ENCODE measurements at regions not wholly inside any gene's neighbourhood (a gene's known extent, or its start where the extent isn't known, plus 50 kb on each side); places are given as distances from the start of the nearest gene placed in this dataset.

- no peaks in the 10 kb centered on the region for H4K20me1 ChIP-seq
- H3K27me3 ChIP-seq, result no peaks in the 10 kb centered on the region
- H3K4me1 ChIP-seq, result no peaks in the 10 kb centered on the region
- H3K36me3 ChIP-seq, result no peaks in the 10 kb centered on the region
- no peak overlapping the region for H3K9ac ChIP-seq
- no peak overlapping the region for H3K4me2 ChIP-seq
- H3K27ac ChIP-seq, result no peak overlapping the region
- H3K4me3 ChIP-seq, result no peak overlapping the region
- H3K9me3 ChIP-seq (replicated peaks in 1 of 11), result no peaks in the 10 kb centered on the region
- TF ChIP-seq Cebpa-rat (IDR thresholded peaks at IDR 0.05), result no peak
Measured at GRCh38 chr3:94179059-94179458, 116.2 kb downstream of the NSUN3 start.

- Histone ChIP-seq H3K4me3 (no peak overlapping the region), H3K9me3 (replicated peaks in 1 of 11) (no peaks in the 10 kb centered on the region), H4K20me1 (no peaks in the 10 kb centered on the region), H3K9ac (no peak overlapping the region), H3K27me3 (no peaks in the 10 kb centered on the region), H3K36me3 (no peaks in the 10 kb centered on the region), H3K4me1 (no peaks in the 10 kb centered on the region), H3K4me2 (no peak overlapping the region), H3K27ac (no peak overlapping the region)
- no peak for TF ChIP-seq Cebpa-rat (IDR thresholded peaks at IDR 0.05)
Measured at GRCh38 chr3:94183551-94183950, 120.7 kb downstream of the NSUN3 start.

- Histone ChIP-seq H4K20me1 (no peaks in the 10 kb centered on the region), H3K9me3 (replicated peaks in 1 of 11) (no peaks in the 10 kb centered on the region), H3K27me3 (no peaks in the 10 kb centered on the region), H3K9ac (no peak overlapping the region), H3K27ac (no peak overlapping the region), H3K4me2 (no peak overlapping the region), H3K36me3 (no peaks in the 10 kb centered on the region), H3K4me3 (no peak overlapping the region), H3K4me1 (no peaks in the 10 kb centered on the region)
- TF ChIP-seq Cebpa-rat (IDR thresholded peaks at IDR 0.05), result no peak
Measured at GRCh38 chr3:94184781-94185180, 121.9 kb downstream of the NSUN3 start.

- no peak overlapping the region for H3K9ac ChIP-seq
- no peak overlapping the region for H3K27ac ChIP-seq
- H3K4me2 ChIP-seq, result no peak overlapping the region
- H3K9me3 ChIP-seq (replicated peaks in 1 of 11), result no peaks in the 10 kb centered on the region
- H3K4me1 ChIP-seq, result no peaks in the 10 kb centered on the region
- no peaks in the 10 kb centered on the region for H4K20me1 ChIP-seq
- no peak overlapping the region for H3K4me3 ChIP-seq
- TF ChIP-seq Cebpa-rat (IDR thresholded peaks at IDR 0.05), result no peak
- H3K36me3 ChIP-seq, result no peaks in the 10 kb centered on the region
- H3K27me3 ChIP-seq, result no peaks in the 10 kb centered on the region
Measured at GRCh38 chr3:94185753-94186152, 122.9 kb downstream of the NSUN3 start.

- H3K27me3 ChIP-seq, result no peaks in the 10 kb centered on the region
- H3K4me2 ChIP-seq, result no peak overlapping the region
- no peaks in the 10 kb centered on the region for H4K20me1 ChIP-seq
- H3K9me3 ChIP-seq (replicated peaks in 1 of 11), result no peaks in the 10 kb centered on the region
- H3K4me3 ChIP-seq, result no peak overlapping the region
- no peak overlapping the region for H3K27ac ChIP-seq
- H3K36me3 ChIP-seq, result no peaks in the 10 kb centered on the region
- no peak for TF ChIP-seq Cebpa-rat (IDR thresholded peaks at IDR 0.05)
- no peak overlapping the region for H3K9ac ChIP-seq
- H3K4me1 ChIP-seq, result no peaks in the 10 kb centered on the region
Measured at GRCh38 chr3:94187697-94188096, 124.8 kb downstream of the NSUN3 start.

GRCh38 chr3:94195381-94195780 is 132.5 kb downstream of the NSUN3 start:
- H3K4me2 ChIP-seq, result no peak overlapping the region
- H3K9me3 ChIP-seq (replicated peaks in 1 of 11), result peaks cover 0 to 6% (median 0%) of the 10 kb centered on the region in 11 experiments; a peak in 2 of 22 replicates
- H3K4me3 ChIP-seq, result no peak overlapping the region
- no peak for TF ChIP-seq Cebpa-rat (IDR thresholded peaks at IDR 0.05)
- H3K27ac ChIP-seq, result no peak overlapping the region
- no peaks in the 10 kb centered on the region for H3K36me3 ChIP-seq
- no peaks in the 10 kb centered on the region for H4K20me1 ChIP-seq
- no peak overlapping the region for H3K9ac ChIP-seq
- no peaks in the 10 kb centered on the region for H3K4me1 ChIP-seq
- no peaks in the 10 kb centered on the region for H3K27me3 ChIP-seq

DNA sequence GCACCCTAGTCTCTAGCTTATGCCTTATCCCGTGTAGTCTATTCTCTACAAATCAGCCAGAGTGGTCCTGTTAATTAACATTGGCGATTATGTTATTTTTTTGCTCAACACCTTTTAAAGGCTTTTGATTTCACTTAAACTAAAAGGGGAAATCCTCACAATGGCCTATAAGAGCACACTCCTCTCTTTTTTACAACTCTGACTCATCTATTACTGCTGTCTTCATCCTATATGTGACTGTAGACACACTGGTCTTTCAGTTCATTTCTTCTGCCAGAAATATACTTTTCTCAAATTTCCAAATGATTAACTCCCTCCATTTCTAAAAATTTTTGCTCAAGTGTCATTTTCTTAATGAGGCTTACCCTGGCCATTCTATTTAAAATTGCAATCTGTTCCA is 143.4 kb downstream of the NSUN3 start:
- no peak overlapping the region for H3K4me3 ChIP-seq

DNA sequence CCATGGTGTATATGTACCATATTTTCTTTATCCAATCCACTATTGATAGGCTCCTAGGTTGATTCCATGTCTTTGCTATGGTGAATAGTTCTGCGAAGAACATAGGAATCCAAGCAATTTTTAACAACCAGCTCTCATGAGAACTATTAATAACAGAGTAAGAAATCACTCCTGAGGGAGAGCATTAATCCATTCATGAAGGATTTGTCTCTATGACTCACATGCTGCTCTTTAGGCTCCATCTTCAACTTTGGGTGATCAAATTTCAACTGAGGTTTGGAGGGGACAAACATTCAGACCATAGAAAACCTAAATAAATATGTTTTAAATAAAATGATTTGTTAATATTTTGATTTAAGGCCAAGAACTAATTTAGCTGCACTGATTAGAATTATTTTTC is 147.4 kb downstream of the NSUN3 start:
- peaks cover 0 to 8% (median 0%) of the 10 kb centered on the region in 10 experiments; a peak in 5 of 20 replicates for H3K4me1 ChIP-seq
- H3K27ac ChIP-seq, result no peak overlapping the region

More for the DNA sequence above, 143.4 kb downstream of the NSUN3 start:
- Histone ChIP-seq H3K27ac (no peak overlapping the region), H3K4me1 (peaks cover 0 to 8% (median 0%) of the 10 kb centered on the region in 10 experiments; a peak in 5 of 20 replicates), H3K9ac (no peak overlapping the region), H4K20me1 (no peaks in the 10 kb centered on the region), H3K9me3 (replicated peaks in 1 of 11) (no peaks in the 10 kb centered on the region), H3K27me3 (no peaks in the 10 kb centered on the region), H3K36me3 (no peaks in the 10 kb centered on the region), H3K4me2 (no peak overlapping the region)
- no peak for TF ChIP-seq Cebpa-rat (IDR thresholded peaks at IDR 0.05)

DNA sequence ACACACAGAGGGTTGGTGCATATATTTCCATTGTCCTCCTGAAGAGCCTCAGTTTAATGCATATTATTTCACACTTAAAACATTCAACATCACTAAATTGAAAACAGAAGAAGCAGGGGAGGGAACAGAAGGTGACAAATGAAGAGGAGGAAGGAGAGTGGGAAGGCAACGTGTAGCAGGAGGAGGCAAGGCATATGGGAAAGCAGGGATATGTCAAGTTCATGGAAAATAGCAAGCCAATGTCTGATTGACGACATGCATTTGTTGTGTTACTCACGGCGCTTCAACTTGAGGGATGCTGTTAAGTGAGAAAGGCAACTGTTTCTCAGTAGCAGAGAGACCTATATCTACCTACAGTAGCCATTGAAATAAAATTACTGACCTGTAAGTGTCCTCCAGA is 154.5 kb downstream of the NSUN3 start:
- Histone ChIP-seq H3K4me3 (no peak overlapping the region), H3K4me1 (no peaks in the 10 kb centered on the region), H3K9me3 (replicated peaks in 1 of 11) (peaks cover 7 to 12% (median 10%) of the 10 kb centered on the region in 11 experiments; a peak in 21 of 22 replicates), H3K27ac (no peak overlapping the region), H3K27me3 (no peaks in the 10 kb centered on the region), H3K9ac (no peak overlapping the region), H4K20me1 (no peaks in the 10 kb centered on the region), H3K36me3 (no peaks in the 10 kb centered on the region), H3K4me2 (no peak overlapping the region)
- TF ChIP-seq Cebpa-rat (IDR thresholded peaks at IDR 0.05), result no peak

More for the DNA sequence above, 147.4 kb downstream of the NSUN3 start:
- H3K9me3 ChIP-seq (replicated peaks in 1 of 11), result no peaks in the 10 kb centered on the region
- H3K9ac ChIP-seq, result no peak overlapping the region
- no peaks in the 10 kb centered on the region for H4K20me1 ChIP-seq
- H3K4me2 ChIP-seq, result no peak overlapping the region
- no peaks in the 10 kb centered on the region for H3K36me3 ChIP-seq
- TF ChIP-seq Cebpa-rat (IDR thresholded peaks at IDR 0.05), result no peak
- H3K27me3 ChIP-seq, result no peaks in the 10 kb centered on the region
- H3K4me3 ChIP-seq, result no peak overlapping the region

DNA sequence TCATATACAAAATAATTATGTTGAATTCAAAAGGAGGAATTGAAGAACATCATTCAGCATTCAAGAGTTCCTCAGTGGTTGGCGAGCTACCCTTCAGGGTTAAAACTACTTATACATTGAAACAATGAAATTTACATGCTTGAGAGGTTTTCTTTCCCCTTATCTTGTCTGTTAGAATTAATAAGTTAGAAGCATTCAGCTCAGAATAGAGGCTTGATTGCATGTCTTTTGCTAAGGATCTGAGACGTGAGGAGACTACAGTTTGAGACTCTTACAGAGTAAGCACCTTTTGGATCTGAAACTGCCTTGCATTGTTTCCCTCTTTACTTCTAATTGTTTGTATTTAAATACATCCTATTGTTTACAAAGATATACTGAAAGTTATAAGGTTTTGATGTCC is 157.6 kb downstream of the NSUN3 start:
- H3K4me1 ChIP-seq, result no peaks in the 10 kb centered on the region
- H3K27ac ChIP-seq, result no peak overlapping the region
- no peaks in the 10 kb centered on the region for H4K20me1 ChIP-seq
- H3K36me3 ChIP-seq, result no peaks in the 10 kb centered on the region
- no peak for TF ChIP-seq Cebpa-rat (IDR thresholded peaks at IDR 0.05)
- no peaks in the 10 kb centered on the region for H3K27me3 ChIP-seq
- H3K9me3 ChIP-seq (replicated peaks in 1 of 11), result peaks cover 15 to 22% (median 19%) of the 10 kb centered on the region in 11 experiments; a peak in 21 of 22 replicates
- no peak overlapping the region for H3K9ac ChIP-seq
- no peak overlapping the region for H3K4me2 ChIP-seq
- no peak overlapping the region for H3K4me3 ChIP-seq
